AG08395 (cell line): ENCODE measurements at regions not wholly inside any gene's neighbourhood (a gene's known extent, or its start where the extent isn't known, plus 50 kb on each side); places are given as distances from the start of the nearest gene placed in this dataset.

Experiments
- DNase-seq: peaks from one replicate; pipeline ENCODE4 v3.0.0; 2012; ENCODE audit warnings: mixed read lengths, low spot score

- DNase-seq, result peak; percentile 54
These were observed 313.4 kb downstream of the LPIN1 start for GRCh38 chr2:12059616-12060441.

- DNase-seq, result no peak
These were observed 314.5 kb downstream of the LPIN1 start for GRCh38 chr2:12060886-12061285.

- DNase-seq, result no peak
These were observed 315.0 kb downstream of the LPIN1 start for GRCh38 chr2:12061286-12062052.

GRCh38 chr2:12062053-12062395, 315.6 kb downstream of the LPIN1 start:
- no peak for DNase-seq

- no peak for DNase-seq
These were observed 316.8 kb downstream of the LPIN1 start for GRCh38 chr2:12063210-12063609.

GRCh38 chr2:12064153-12064552, 317.7 kb downstream of the LPIN1 start:
- no peak for DNase-seq

- DNase-seq, result no peak
These were observed 319.7 kb downstream of the LPIN1 start for GRCh38 chr2:12066116-12066515.

GRCh38 chr2:12066986-12067385, 320.6 kb downstream of the LPIN1 start:
- DNase-seq, result no peak

GRCh38 chr2:12068796-12069538, 322.5 kb downstream of the LPIN1 start:
- no peak for DNase-seq

GRCh38 chr2:12070153-12070552, 323.7 kb downstream of the LPIN1 start:
- DNase-seq, result no peak

- peak; percentile 50 for DNase-seq
These were observed 324.1 kb downstream of the LPIN1 start for GRCh38 chr2:12070581-12070980.

GRCh38 chr2:12071318-12071717, 324.9 kb downstream of the LPIN1 start:
- no peak for DNase-seq

GRCh38 chr2:12073217-12073852, 326.9 kb downstream of the LPIN1 start:
- no peak for DNase-seq

GRCh38 chr2:12074126-12074844, 327.9 kb downstream of the LPIN1 start:
- DNase-seq, result no peak

GRCh38 chr2:12074845-12075217, 328.4 kb downstream of the LPIN1 start:
- DNase-seq, result no peak

GRCh38 chr2:12075603-12076002, 329.2 kb downstream of the LPIN1 start:
- no peak for DNase-seq

- DNase-seq, result no peak
These were observed 330.4 kb downstream of the LPIN1 start for GRCh38 chr2:12076810-12077209.

- no peak for DNase-seq
These were observed 333.9 kb downstream of the LPIN1 start for GRCh38 chr2:12080360-12080759.

GRCh38 chr2:12081481-12082210, 335.2 kb downstream of the LPIN1 start:
- DNase-seq, result no peak

- DNase-seq, result no peak
These were observed 336.7 kb downstream of the LPIN1 start for GRCh38 chr2:12083081-12083581.
